ENCODE measurements at regions not wholly inside any gene's neighbourhood (a gene's known extent, or its start where the extent isn't known, plus 50 kb on each side); places are given as distances from the start of the nearest gene placed in this dataset.

GRCh38 chr2:150885236-150885635 lies 376.4 kb downstream of the RBM43 start:
- TF ChIP-seq CTCF (IDR thresholded peaks at IDR 0.05) (no peak), SIN3A (IDR thresholded peaks at IDR 0.05; ENCODE audit: borderline replicate concordance, insufficient read depth, low read depth, low read length) (no peak), POLR2AphosphoS5 (IDR thresholded peaks at IDR 0.05; ENCODE audit: low read depth, low read length) (no peak), TCF7L2 (IDR thresholded peaks at IDR 0.05; ENCODE audit: low read depth, low read length) (no peak), REST (IDR thresholded peaks at IDR 0.05; ENCODE audit: insufficient read depth in 1 of 2, low read depth in 2 of 2, low read length in 1 of 2) (no peak)
